ENCODE measurements at regions not wholly inside any gene's neighbourhood (a gene's known extent, or its start where the extent isn't known, plus 50 kb on each side); places are given as distances from the start of the nearest gene placed in this dataset.

- no peak for FAIRE-seq
- no peak for TF ChIP-seq CTCF (IDR thresholded peaks at IDR 0.05; ENCODE audit: insufficient read depth, low read length, severe bottlenecking)
- no peaks in the 10 kb centered on the region for H3K27me3 ChIP-seq (ENCODE audit: control insufficient read depth, insufficient read depth, low read length)
Measured at GRCh38 chr2:199583676-199584075, 125.9 kb upstream of the SATB2 start.

GRCh38 chr2:199581935-199582360 is 124.2 kb upstream of the SATB2 start:
- no peak for FAIRE-seq
- DNase-seq (ENCODE audit: low read depth) = no peak
- Histone ChIP-seq H3K36me3 (ENCODE audit: control insufficient read depth, insufficient read depth, low read length) (no peaks in the 10 kb centered on the region), H3K4me3 (ENCODE audit: low read depth, low read length) (no peak overlapping the region), H3K27me3 (ENCODE audit: control insufficient read depth, insufficient read depth, low read length) (no peaks in the 10 kb centered on the region)
- no peak for TF ChIP-seq CTCF (IDR thresholded peaks at IDR 0.05; ENCODE audit: insufficient read depth, low read length, severe bottlenecking)

More at GRCh38 chr2:199583676-199584075, 125.9 kb upstream of the SATB2 start:
- Histone ChIP-seq H3K4me3 (ENCODE audit: low read depth, low read length) (no peak overlapping the region), H3K36me3 (ENCODE audit: control insufficient read depth, insufficient read depth, low read length) (no peaks in the 10 kb centered on the region)
- DNase-seq (ENCODE audit: low read depth) = no peak

- FAIRE-seq = no peak
- no peak for TF ChIP-seq CTCF (IDR thresholded peaks at IDR 0.05; ENCODE audit: insufficient read depth, low read length, severe bottlenecking)
- Histone ChIP-seq H3K27me3 (ENCODE audit: control insufficient read depth, insufficient read depth, low read length) (no peaks in the 10 kb centered on the region), H3K4me3 (ENCODE audit: low read depth, low read length) (no peak overlapping the region), H3K36me3 (ENCODE audit: control insufficient read depth, insufficient read depth, low read length) (no peaks in the 10 kb centered on the region)
- DNase-seq (ENCODE audit: low read depth) = no peak
Measured at GRCh38 chr2:199581408-199581807, 123.7 kb upstream of the SATB2 start.

- Histone ChIP-seq H3K36me3 (ENCODE audit: control insufficient read depth, insufficient read depth, low read length) (no peaks in the 10 kb centered on the region), H3K4me3 (ENCODE audit: low read depth, low read length) (no peak overlapping the region), H3K27me3 (ENCODE audit: control insufficient read depth, insufficient read depth, low read length) (no peaks in the 10 kb centered on the region)
- FAIRE-seq (no peak), DNase-seq (ENCODE audit: low read depth) (no peak)
- TF ChIP-seq CTCF (IDR thresholded peaks at IDR 0.05; ENCODE audit: insufficient read depth, low read length, severe bottlenecking) = no peak
Measured at GRCh38 chr2:199575416-199575815, 117.7 kb upstream of the SATB2 start.

- Histone ChIP-seq H3K36me3 (ENCODE audit: control insufficient read depth, insufficient read depth, low read length) (no peaks in the 10 kb centered on the region), H3K27me3 (ENCODE audit: control insufficient read depth, insufficient read depth, low read length) (no peaks in the 10 kb centered on the region), H3K4me3 (ENCODE audit: low read depth, low read length) (no peak overlapping the region)
- DNase-seq (ENCODE audit: low read depth) (no peak), FAIRE-seq (no peak)
- no peak for TF ChIP-seq CTCF (IDR thresholded peaks at IDR 0.05; ENCODE audit: insufficient read depth, low read length, severe bottlenecking)
Measured at GRCh38 chr2:199572571-199572970, 114.8 kb upstream of the SATB2 start.

GRCh38 chr2:199570934-199571333 is 113.2 kb upstream of the SATB2 start:
- Histone ChIP-seq H3K27me3 (ENCODE audit: control insufficient read depth, insufficient read depth, low read length) (no peaks in the 10 kb centered on the region), H3K36me3 (ENCODE audit: control insufficient read depth, insufficient read depth, low read length) (no peaks in the 10 kb centered on the region), H3K4me3 (ENCODE audit: low read depth, low read length) (no peak overlapping the region)
- DNase-seq (ENCODE audit: low read depth) (no peak), FAIRE-seq (no peak)
- TF ChIP-seq CTCF (IDR thresholded peaks at IDR 0.05; ENCODE audit: insufficient read depth, low read length, severe bottlenecking) = no peak

Data from bronchial epithelial cell (primary cell).